ENCODE measurements at regions not wholly inside any gene's neighbourhood (a gene's known extent, or its start where the extent isn't known, plus 50 kb on each side); places are given as distances from the start of the nearest gene placed in this dataset.

DNA sequence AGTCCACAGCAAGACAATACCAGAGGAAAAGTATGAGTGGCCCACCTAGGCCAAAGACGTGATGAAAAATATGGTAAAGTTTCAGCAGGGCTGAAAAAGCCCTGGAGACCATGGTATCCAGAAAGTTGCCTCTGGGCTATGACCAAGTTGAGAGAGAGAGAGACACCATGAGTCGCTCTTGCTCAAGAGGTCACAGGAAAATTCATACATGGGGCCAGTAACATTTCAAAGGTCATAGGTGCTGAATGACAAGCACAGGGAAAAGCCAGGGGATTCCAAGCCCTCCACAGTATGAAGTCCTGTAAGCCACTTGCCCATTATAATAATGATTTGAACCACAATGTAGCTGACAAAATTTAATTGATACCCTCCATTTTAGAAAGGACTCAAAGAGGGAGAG lies 657.7 kb upstream of the CITED2 start (continued):
- TF ChIP-seq, protein P1, sequence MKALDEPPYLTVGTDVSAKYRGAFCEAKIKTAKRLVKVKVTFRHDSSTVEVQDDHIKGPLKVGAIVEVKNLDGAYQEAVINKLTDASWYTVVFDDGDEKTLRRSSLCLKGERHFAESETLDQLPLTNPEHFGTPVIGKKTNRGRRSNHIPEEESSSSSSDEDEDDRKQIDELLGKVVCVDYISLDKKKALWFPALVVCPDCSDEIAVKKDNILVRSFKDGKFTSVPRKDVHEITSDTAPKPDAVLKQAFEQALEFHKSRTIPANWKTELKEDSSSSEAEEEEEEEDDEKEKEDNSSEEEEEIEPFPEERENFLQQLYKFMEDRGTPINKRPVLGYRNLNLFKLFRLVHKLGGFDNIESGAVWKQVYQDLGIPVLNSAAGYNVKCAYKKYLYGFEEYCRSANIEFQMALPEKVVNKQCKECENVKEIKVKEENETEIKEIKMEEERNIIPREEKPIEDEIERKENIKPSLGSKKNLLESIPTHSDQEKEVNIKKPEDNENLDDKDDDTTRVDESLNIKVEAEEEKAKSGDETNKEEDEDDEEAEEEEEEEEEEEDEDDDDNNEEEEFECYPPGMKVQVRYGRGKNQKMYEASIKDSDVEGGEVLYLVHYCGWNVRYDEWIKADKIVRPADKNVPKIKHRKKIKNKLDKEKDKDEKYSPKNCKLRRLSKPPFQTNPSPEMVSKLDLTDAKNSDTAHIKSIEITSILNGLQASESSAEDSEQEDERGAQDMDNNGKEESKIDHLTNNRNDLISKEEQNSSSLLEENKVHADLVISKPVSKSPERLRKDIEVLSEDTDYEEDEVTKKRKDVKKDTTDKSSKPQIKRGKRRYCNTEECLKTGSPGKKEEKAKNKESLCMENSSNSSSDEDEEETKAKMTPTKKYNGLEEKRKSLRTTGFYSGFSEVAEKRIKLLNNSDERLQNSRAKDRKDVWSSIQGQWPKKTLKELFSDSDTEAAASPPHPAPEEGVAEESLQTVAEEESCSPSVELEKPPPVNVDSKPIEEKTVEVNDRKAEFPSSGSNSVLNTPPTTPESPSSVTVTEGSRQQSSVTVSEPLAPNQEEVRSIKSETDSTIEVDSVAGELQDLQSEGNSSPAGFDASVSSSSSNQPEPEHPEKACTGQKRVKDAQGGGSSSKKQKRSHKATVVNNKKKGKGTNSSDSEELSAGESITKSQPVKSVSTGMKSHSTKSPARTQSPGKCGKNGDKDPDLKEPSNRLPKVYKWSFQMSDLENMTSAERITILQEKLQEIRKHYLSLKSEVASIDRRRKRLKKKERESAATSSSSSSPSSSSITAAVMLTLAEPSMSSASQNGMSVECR (CRISPR knock-in tag; IDR thresholded peaks at IDR 0.05), result no peak
- TF ChIP-seq, protein P2, sequence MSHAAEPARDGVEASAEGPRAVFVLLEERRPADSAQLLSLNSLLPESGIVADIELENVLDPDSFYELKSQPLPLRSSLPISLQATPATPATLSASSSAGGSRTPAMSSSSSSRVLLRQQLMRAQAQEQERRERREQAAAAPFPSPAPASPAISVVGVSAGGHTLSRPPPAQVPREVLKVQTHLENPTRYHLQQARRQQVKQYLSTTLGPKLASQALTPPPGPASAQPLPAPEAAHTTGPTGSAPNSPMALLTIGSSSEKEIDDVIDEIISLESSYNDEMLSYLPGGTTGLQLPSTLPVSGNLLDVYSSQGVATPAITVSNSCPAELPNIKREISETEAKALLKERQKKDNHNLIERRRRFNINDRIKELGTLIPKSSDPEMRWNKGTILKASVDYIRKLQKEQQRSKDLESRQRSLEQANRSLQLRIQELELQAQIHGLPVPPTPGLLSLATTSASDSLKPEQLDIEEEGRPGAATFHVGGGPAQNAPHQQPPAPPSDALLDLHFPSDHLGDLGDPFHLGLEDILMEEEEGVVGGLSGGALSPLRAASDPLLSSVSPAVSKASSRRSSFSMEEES (CRISPR knock-in tag; IDR thresholded peaks at IDR 0.05), result no peak
- TF ChIP-seq C11orf30 (IDR thresholded peaks at IDR 0.05; ENCODE audit: low read depth) (no peak), RBM15 (IDR thresholded peaks at IDR 0.05; ENCODE audit: insufficient read depth, low read length) (no peak)
- TF ChIP-seq, protein P3, sequence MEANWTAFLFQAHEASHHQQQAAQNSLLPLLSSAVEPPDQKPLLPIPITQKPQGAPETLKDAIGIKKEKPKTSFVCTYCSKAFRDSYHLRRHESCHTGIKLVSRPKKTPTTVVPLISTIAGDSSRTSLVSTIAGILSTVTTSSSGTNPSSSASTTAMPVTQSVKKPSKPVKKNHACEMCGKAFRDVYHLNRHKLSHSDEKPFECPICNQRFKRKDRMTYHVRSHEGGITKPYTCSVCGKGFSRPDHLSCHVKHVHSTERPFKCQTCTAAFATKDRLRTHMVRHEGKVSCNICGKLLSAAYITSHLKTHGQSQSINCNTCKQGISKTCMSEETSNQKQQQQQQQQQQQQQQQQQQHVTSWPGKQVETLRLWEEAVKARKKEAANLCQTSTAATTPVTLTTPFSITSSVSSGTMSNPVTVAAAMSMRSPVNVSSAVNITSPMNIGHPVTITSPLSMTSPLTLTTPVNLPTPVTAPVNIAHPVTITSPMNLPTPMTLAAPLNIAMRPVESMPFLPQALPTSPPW (CRISPR knock-in tag; IDR thresholded peaks at IDR 0.05), result no peak

Measured in K562 (cell line).